GM10266 (cell line): ENCODE measurements at regions not wholly inside any gene's neighbourhood (a gene's known extent, or its start where the extent isn't known, plus 50 kb on each side); places are given as distances from the start of the nearest gene placed in this dataset.

Experiments used
- DNase-seq: peaks from one replicate; pipeline ENCODE4 v3.0.0; 2012; ENCODE audit errors: extremely low spot score
- CTCF ChIP-seq: IDR thresholded peaks from 2 replicates; pipeline ENCODE4 v1.5.1; 2012; ENCODE audit warnings: mild to moderate bottlenecking, low read depth; ENCODE audit not compliant: control insufficient read depth, insufficient read depth; ENCODE audit errors: missing control alignments

GRCh38 chr21:35587841-35588380 lies 472.4 kb downstream of the SETD4 start:
- TF ChIP-seq CTCF, result no peak
- DNase-seq, result no peak

GRCh38 chr21:35586305-35586704 lies 474.0 kb downstream of the SETD4 start:
- no peak for TF ChIP-seq CTCF
- no peak for DNase-seq

GRCh38 chr21:35585878-35586277 lies 474.4 kb downstream of the SETD4 start:
- no peak for TF ChIP-seq CTCF

GRCh38 chr21:35585155-35585554 lies 475.2 kb downstream of the SETD4 start:
- TF ChIP-seq CTCF, result no peak
- no peak for DNase-seq

More at GRCh38 chr21:35585878-35586277, 474.4 kb downstream of the SETD4 start:
- DNase-seq, result no peak

GRCh38 chr21:35583566-35584216 lies 476.6 kb downstream of the SETD4 start:
- DNase-seq, result no peak
- no peak for TF ChIP-seq CTCF

- TF ChIP-seq CTCF, result no peak
- no peak for DNase-seq
These were observed 477.6 kb downstream of the SETD4 start for GRCh38 chr21:35582731-35583130.

GRCh38 chr21:35581640-35582039 lies 478.7 kb downstream of the SETD4 start:
- no peak for TF ChIP-seq CTCF
- no peak for DNase-seq
